Endodermal cell (in vitro differentiated cells): ENCODE measurements at regions not wholly inside any gene's neighbourhood (a gene's known extent, or its start where the extent isn't known, plus 50 kb on each side); places are given as distances from the start of the nearest gene placed in this dataset.
A peak's percentile ranks its signal among the peaks of the same experiment; 100 is the strongest.

Experiments used
- DNase-seq: peaks from one replicate; pipeline ENCODE4 v3.0.0-alpha.2; 2017
- H3K27ac ChIP-seq: 2 replicates; pipeline ENCODE4 v1.5.1; 2013; ENCODE audit warnings: mild to moderate bottlenecking, low read depth, low read length, moderate library complexity
- H3K27me3 ChIP-seq: 2 replicates; pipeline ENCODE4 v1.6.1; 2013; ENCODE audit warnings: mild to moderate bottlenecking, low read length, moderate library complexity; ENCODE audit not compliant: insufficient read depth, control insufficient read depth, poor library complexity, severe bottlenecking
- H3K36me3 ChIP-seq: 2 replicates; pipeline ENCODE4 v1.7.0; 2013; ENCODE audit warnings: mild to moderate bottlenecking, low read length, moderate library complexity; ENCODE audit not compliant: control insufficient read depth, insufficient read depth
- H3K4me1 ChIP-seq: one replicate; pipeline ENCODE4 v1.7.0; 2013; ENCODE audit warnings: low read length; ENCODE audit not compliant: control insufficient read depth, insufficient read depth
- H3K4me3 ChIP-seq: 2 replicates; pipeline ENCODE4 v1.5.1; 2013; ENCODE audit warnings: mild to moderate bottlenecking, low read length, moderate library complexity
- H3K9ac ChIP-seq: 2 replicates; pipeline ENCODE4 v1.6.1; 2013; ENCODE audit warnings: mild to moderate bottlenecking, low read length, moderate library complexity; ENCODE audit not compliant: poor library complexity, severe bottlenecking; ENCODE audit errors: extremely low read depth
- H3K9me3 ChIP-seq: 2 replicates; pipeline ENCODE4 v1.6.1; 2013; ENCODE audit warnings: mild to moderate bottlenecking, low read length, moderate library complexity; ENCODE audit not compliant: control insufficient read depth
- H3K27ac Mint-ChIP-seq: 2 replicates; pipeline ENCODE4 v1.8.0; 2020; ENCODE audit warnings: mixed read lengths
- H3K27me3 Mint-ChIP-seq: 2 replicates; pipeline ENCODE4 v1.8.0; 2021; ENCODE audit warnings: mild to moderate bottlenecking, mixed read lengths; ENCODE audit not compliant: insufficient read depth
- H3K36me3 Mint-ChIP-seq: 2 replicates; pipeline ENCODE4 v1.8.0; 2020; ENCODE audit warnings: low read depth, mixed read lengths
- H3K4me1 Mint-ChIP-seq: 2 replicates; pipeline ENCODE4 v1.8.0; 2020; ENCODE audit warnings: mixed read lengths
- H3K4me3 Mint-ChIP-seq: 2 replicates; pipeline ENCODE4 v1.8.0; 2020; ENCODE audit warnings: mild to moderate bottlenecking, moderate library complexity, mixed read lengths
- H3K9me3 Mint-ChIP-seq: 2 replicates; pipeline ENCODE4 v1.8.0; 2020; ENCODE audit warnings: mild to moderate bottlenecking, mixed read lengths
- CTCF ChIP-seq: fragments of 200-600 bp; sonication (generic); conservative IDR thresholded peaks from 2 replicates; pipeline ENCODE4 v1.5.0; 2021; ENCODE audit warnings: antibody characterized with exemption, mild to moderate bottlenecking
- WGBS, 2 experiments: methylation state at CpG; one replicate each; pipeline versions ENCODE4 v1.1.5 to v1.1.7; 2013; ENCODE audit warnings: missing lambda C conversion rate in 2 of 2, mixed read lengths in 1 of 2; ENCODE audit not compliant: insufficient coverage in 1 of 2, insufficient read length in 1 of 2; 5-methylcytosine and 5-hydroxymethylcytosine counted together

- Histone ChIP-seq H3K4me3 (no peak overlapping the region), H3K9ac (no peak overlapping the region), H3K27ac (no peak overlapping the region), H3K36me3 (no peaks in the 10 kb centered on the region), H3K9me3 (peaks cover 19% of the 10 kb centered on the region), H3K4me1 (no peaks in the 10 kb centered on the region), H3K27me3 (no peaks in the 10 kb centered on the region)
- Mint-ChIP-seq H3K9me3 (peaks cover 9% of the 10 kb centered on the region), H3K36me3 (no peaks in the 10 kb centered on the region), H3K27me3 (no peaks in the 10 kb centered on the region), H3K4me1 (no peaks in the 10 kb centered on the region), H3K4me3 (no peak overlapping the region), H3K27ac (no peak overlapping the region)
- DNase-seq: no peak
- TF ChIP-seq CTCF: no peak
These were observed 192.3 kb downstream of the PMAIP1 start for GRCh38 chr18:60092073-60092472.

- Mint-ChIP-seq H3K36me3 (no peaks in the 10 kb centered on the region), H3K27me3 (no peaks in the 10 kb centered on the region), H3K27ac (no peak overlapping the region), H3K4me1 (no peaks in the 10 kb centered on the region), H3K9me3 (peaks cover 9% of the 10 kb centered on the region), H3K4me3 (no peak overlapping the region)
- DNase-seq: no peak
- H3K27ac ChIP-seq: no peak overlapping the region
- no peaks in the 10 kb centered on the region for H3K27me3 ChIP-seq
- peak; percentile 64 for TF ChIP-seq CTCF
- no peak overlapping the region for H3K9ac ChIP-seq
- peaks cover 18% of the 10 kb centered on the region for H3K9me3 ChIP-seq
- H3K4me1 ChIP-seq: no peaks in the 10 kb centered on the region
- WGBS, 2 experiments: 63 to 65% methylated on average over 5 to 6 of the region's 7 CpGs
- H3K4me3 ChIP-seq: no peak overlapping the region
- H3K36me3 ChIP-seq: no peaks in the 10 kb centered on the region
These were observed 190.4 kb downstream of the PMAIP1 start for GRCh38 chr18:60090170-60090569.

- 59 to 71% methylated on average over 1 of the region's 1 CpG for WGBS, 2 experiments
- Histone ChIP-seq H3K4me3 (peak overlapping the region; percentile 57), H3K9ac (no peak overlapping the region), H3K27me3 (no peaks in the 10 kb centered on the region), H3K9me3 (no peaks in the 10 kb centered on the region), H3K36me3 (no peaks in the 10 kb centered on the region), H3K4me1 (no peaks in the 10 kb centered on the region), H3K27ac (no peak overlapping the region)
- Mint-ChIP-seq H3K4me1 (peaks cover 8% of the 10 kb centered on the region), H3K27me3 (peaks cover 2% of the 10 kb centered on the region), H3K4me3 (no peak overlapping the region), H3K9me3 (peaks cover 3% of the 10 kb centered on the region), H3K27ac (peak overlapping the region; percentile 82), H3K36me3 (no peaks in the 10 kb centered on the region)
- DNase-seq: no peak
- no peak for TF ChIP-seq CTCF
These were observed 183.0 kb downstream of the PMAIP1 start for GRCh38 chr18:60082790-60083189.
